ENCODE measurements at regions not wholly inside any gene's neighbourhood (a gene's known extent, or its start where the extent isn't known, plus 50 kb on each side); places are given as distances from the start of the nearest gene placed in this dataset.

DNA sequence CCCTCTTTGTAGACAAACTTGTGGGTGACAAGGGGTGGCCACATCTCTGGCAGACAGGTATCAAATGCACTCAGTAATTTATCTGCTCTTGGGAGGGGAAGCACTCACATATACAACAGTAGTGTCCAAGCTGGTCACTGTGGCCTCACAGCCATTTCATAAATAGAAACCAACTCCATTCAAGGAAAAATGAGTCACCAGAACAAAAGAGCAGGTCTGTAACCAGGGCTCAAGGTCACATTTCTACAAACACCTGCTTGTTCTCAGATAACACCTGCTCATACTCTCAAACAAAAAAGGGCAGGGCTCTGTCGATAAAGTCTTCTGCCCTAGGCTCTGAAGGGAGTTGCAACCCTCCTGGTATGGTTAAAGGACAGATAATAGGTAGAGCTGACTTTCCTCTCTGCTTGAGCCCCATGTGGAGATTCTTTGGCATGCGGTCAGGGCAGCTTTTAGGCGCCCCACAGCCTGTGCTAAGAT lies 459.0 kb downstream of the BCL11A start:
- Histone ChIP-seq H3K27me3 (replicated peaks in 1 of 4; ENCODE audit: control insufficient read depth in 3 of 4, extremely low read depth in 1 of 4, insufficient read depth in 3 of 4, low read length in 3 of 4) (peaks cover 0 to 2% (median 0%) of the 10 kb centered on the region in 4 experiments; a peak in 1 of 7 replicates), H2BK5ac (ENCODE audit: low read depth, low read length) (no peak overlapping the region), H3K9ac (replicated peaks in 1 of 4; ENCODE audit: extremely low read depth in 1 of 4, low read depth in 3 of 4, low read length in 3 of 4) (no peak overlapping the region), H4K91ac (replicated peaks; ENCODE audit: insufficient read length, low read length) (no peak overlapping the region), H3K23ac (ENCODE audit: insufficient read length) (no peak overlapping the region), H3K27ac (ENCODE audit: low read depth, low read length) (no peak overlapping the region), H3K4me1 (replicated peaks in 1 of 4; ENCODE audit: control insufficient read depth in 3 of 4, insufficient read depth in 4 of 4, low read length in 3 of 4) (peaks cover 3 to 6% (median 5%) of the 10 kb centered on the region in 4 experiments; a peak in 4 of 7 replicates), H4K5ac (ENCODE audit: insufficient read length, low read depth, low read length) (no peak overlapping the region), H3K4me2 (ENCODE audit: insufficient read depth in 1 of 2, low read depth in 2 of 2, low read length in 2 of 2) (0 out of 4 replicates have a peak overlapping the region, but pooled peaks of 1 of the 2 experiments have one; percentile 16), H3K14ac (ENCODE audit: insufficient read length) (no peak overlapping the region), H3K4me3 (ENCODE audit: extremely low read depth in 1 of 4, insufficient read depth in 2 of 4, low read depth in 3 of 4, low read length in 4 of 4) (no peak overlapping the region), H4K8ac (ENCODE audit: extremely low read depth, insufficient read depth, low read length) (no peak overlapping the region), H3K9me3 (ENCODE audit: insufficient read depth in 2 of 2, low read depth in 1 of 2, low read length in 1 of 2) (no peaks in the 10 kb centered on the region), H2BK12ac (ENCODE audit: low read depth, low read length) (no peak overlapping the region), H3K23me2 (ENCODE audit: low read depth, low read length) (0 out of 2 replicates have a peak, but pooled peaks cover 2% of the 10 kb centered on the region), H3K36me3 (ENCODE audit: control insufficient read depth in 2 of 4, insufficient read depth in 4 of 4, low read length in 3 of 4) (no peaks in the 10 kb centered on the region), H3K4ac (replicated peaks; ENCODE audit: insufficient read length, low read depth, low read length) (no peak overlapping the region), H3K56ac (replicated peaks; ENCODE audit: insufficient read length, low read depth, low read length) (no peak overlapping the region), H2AFZ (ENCODE audit: low read length) (no peak overlapping the region), H3K18ac (ENCODE audit: extremely low read depth, low read length) (no peak overlapping the region), H3K79me1 (ENCODE audit: low read depth, low read length) (no peaks in the 10 kb centered on the region), H3K79me2 (ENCODE audit: control insufficient read depth in 1 of 2, insufficient read depth in 2 of 2, low read length in 2 of 2) (no peaks in the 10 kb centered on the region), H2BK15ac (ENCODE audit: low read length) (no peak overlapping the region), H2BK120ac (replicated peaks; ENCODE audit: low read depth, low read length) (no peak overlapping the region), H2AK5ac (ENCODE audit: low read depth, low read length) (no peak overlapping the region), H4K20me1 (replicated peaks in 1 of 2; ENCODE audit: control insufficient read depth in 1 of 2, insufficient read depth in 2 of 2, low read length in 2 of 2) (no peaks in the 10 kb centered on the region), H2BK20ac (ENCODE audit: low read length) (no peak overlapping the region)
- FAIRE-seq (no peak), DNase-seq (ENCODE audit: low read depth in 1 of 2, low spot score in 2 of 2) (no peak)
- ChIA-PET CTCF (ENCODE audit: partially characterized antibody) (interaction anchor here (0.8 to 1.6 kb wide), 2 partner anchors 12 to 144 kb away, joined by 4 to 5 read pairs; no protein-coding TSS in a partner anchor), POLR2A (ENCODE audit: partially characterized antibody) (no interaction called here)
- 53% methylated on average over 3 of the region's 3 CpGs; no CpG with 5 or more reads in 1 of the 2 experiments for WGBS, 2 experiments (ENCODE audit: extremely low coverage in 1 of 2, insufficient coverage in 1 of 2, insufficient read length in 1 of 2, insufficient replicate concordance in 2 of 2, low coverage in 1 of 2, low lambda C conversion rate in 2 of 2, missing lambda C conversion rate in 1 of 2)
- TF ChIP-seq, protein P1, sequence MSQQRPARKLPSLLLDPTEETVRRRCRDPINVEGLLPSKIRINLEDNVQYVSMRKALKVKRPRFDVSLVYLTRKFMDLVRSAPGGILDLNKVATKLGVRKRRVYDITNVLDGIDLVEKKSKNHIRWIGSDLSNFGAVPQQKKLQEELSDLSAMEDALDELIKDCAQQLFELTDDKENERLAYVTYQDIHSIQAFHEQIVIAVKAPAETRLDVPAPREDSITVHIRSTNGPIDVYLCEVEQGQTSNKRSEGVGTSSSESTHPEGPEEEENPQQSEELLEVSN (IDR thresholded peaks at IDR 0.05) = 0 out of 2 replicates have a peak, but pooled peaks have one; percentile 26
- TF ChIP-seq JUND (IDR thresholded peaks at IDR 0.05; ENCODE audit: low read length) (peak; percentile 61), CEBPB (IDR thresholded peaks at IDR 0.05; ENCODE audit: low read depth, low read length) (no peak), CHD1 (IDR thresholded peaks at IDR 0.05; ENCODE audit: low read depth, low read length) (no peak), SIX5 (IDR thresholded peaks at IDR 0.05; ENCODE audit: low read depth, low read length) (no peak), POU5F1 (IDR thresholded peaks at IDR 0.05; ENCODE audit: low read depth, low read length) (no peak)
